Osteocyte (in vitro differentiated cells): ENCODE measurements at regions not wholly inside any gene's neighbourhood (a gene's known extent, or its start where the extent isn't known, plus 50 kb on each side); places are given as distances from the start of the nearest gene placed in this dataset.

Experiments used
- DNase-seq: peaks from one replicate; pipeline ENCODE4 v3.0.0; 2021; ENCODE audit warnings: mixed read lengths; ENCODE audit not compliant: unreplicated experiment; ENCODE audit errors: extremely low spot score
- H3K27ac Mint-ChIP-seq: one replicate; pipeline ENCODE4 v1.8.0; 2021; ENCODE audit warnings: mild to moderate bottlenecking, mixed read lengths; ENCODE audit not compliant: unreplicated experiment
- H3K27me3 Mint-ChIP-seq: one replicate; pipeline ENCODE4 v1.8.0; 2021; ENCODE audit warnings: mixed read lengths; ENCODE audit not compliant: unreplicated experiment
- H3K36me3 Mint-ChIP-seq: one replicate; pipeline ENCODE4 v1.8.0; 2021; ENCODE audit warnings: mixed read lengths; ENCODE audit not compliant: unreplicated experiment
- H3K4me1 Mint-ChIP-seq: one replicate; pipeline ENCODE4 v1.8.0; 2021; ENCODE audit warnings: mixed read lengths; ENCODE audit not compliant: unreplicated experiment
- H3K4me3 Mint-ChIP-seq: one replicate; pipeline ENCODE4 v1.8.0; 2021; ENCODE audit warnings: mild to moderate bottlenecking, moderate library complexity, mixed read lengths; ENCODE audit not compliant: unreplicated experiment
- H3K9me3 Mint-ChIP-seq: one replicate; pipeline ENCODE4 v1.8.0; 2021; ENCODE audit warnings: mixed read lengths; ENCODE audit not compliant: unreplicated experiment
- CTCF ChIP-seq: fragments of 200-600 bp; sonication (generic); IDR thresholded peaks from 2 replicates; pipeline ENCODE4 v1.5.0; 2021; ENCODE audit warnings: antibody characterized with exemption, mild to moderate bottlenecking, moderate library complexity

- no peak overlapping the region for H3K4me3 Mint-ChIP-seq
- TF ChIP-seq CTCF = no peak
- no peaks in the 10 kb centered on the region for H3K27me3 Mint-ChIP-seq
- no peaks in the 10 kb centered on the region for H3K36me3 Mint-ChIP-seq
- H3K4me1 Mint-ChIP-seq = no peaks in the 10 kb centered on the region
- DNase-seq = no peak
- H3K9me3 Mint-ChIP-seq = peaks cover 34% of the 10 kb centered on the region
- no peak overlapping the region for H3K27ac Mint-ChIP-seq
Measured at GRCh38 chr13:54305377-54305776, 1276.8 kb downstream of the OLFM4 start.

- H3K27ac Mint-ChIP-seq = no peak overlapping the region
- peaks cover 29% of the 10 kb centered on the region for H3K9me3 Mint-ChIP-seq
- no peak for TF ChIP-seq CTCF
- H3K36me3 Mint-ChIP-seq = no peaks in the 10 kb centered on the region
- H3K4me3 Mint-ChIP-seq = no peak overlapping the region
- no peaks in the 10 kb centered on the region for H3K27me3 Mint-ChIP-seq
- no peak for DNase-seq
- no peaks in the 10 kb centered on the region for H3K4me1 Mint-ChIP-seq
Measured at GRCh38 chr13:54312885-54313284, 1284.3 kb downstream of the OLFM4 start.

GRCh38 chr13:54317722-54318121, 1289.1 kb downstream of the OLFM4 start:
- no peak for TF ChIP-seq CTCF
- Mint-ChIP-seq H3K4me1 (no peaks in the 10 kb centered on the region), H3K27me3 (no peaks in the 10 kb centered on the region), H3K4me3 (no peak overlapping the region), H3K27ac (no peak overlapping the region), H3K9me3 (peaks cover 35% of the 10 kb centered on the region), H3K36me3 (no peaks in the 10 kb centered on the region)
- no peak for DNase-seq

- H3K36me3 Mint-ChIP-seq = no peaks in the 10 kb centered on the region
- H3K4me1 Mint-ChIP-seq = no peaks in the 10 kb centered on the region
- no peaks in the 10 kb centered on the region for H3K27me3 Mint-ChIP-seq
- H3K9me3 Mint-ChIP-seq = peaks cover 30% of the 10 kb centered on the region
- H3K4me3 Mint-ChIP-seq = no peak overlapping the region
- no peak for DNase-seq
- TF ChIP-seq CTCF = no peak
- H3K27ac Mint-ChIP-seq = no peak overlapping the region
Measured at GRCh38 chr13:54337540-54337939, 1308.9 kb downstream of the OLFM4 start.

- no peaks in the 10 kb centered on the region for H3K4me1 Mint-ChIP-seq
- H3K9me3 Mint-ChIP-seq = peaks cover 21% of the 10 kb centered on the region
- H3K27me3 Mint-ChIP-seq = no peaks in the 10 kb centered on the region
- TF ChIP-seq CTCF = no peak
- no peak overlapping the region for H3K27ac Mint-ChIP-seq
- no peaks in the 10 kb centered on the region for H3K36me3 Mint-ChIP-seq
- no peak for DNase-seq
- no peak overlapping the region for H3K4me3 Mint-ChIP-seq
Measured at GRCh38 chr13:54347531-54347930, 1318.9 kb downstream of the OLFM4 start.
